HG03108 (cell line): ENCODE measurements at regions not wholly inside any gene's neighbourhood (a gene's known extent, or its start where the extent isn't known, plus 50 kb on each side); places are given as distances from the start of the nearest gene placed in this dataset.
A peak's percentile ranks its signal among the peaks of the same experiment; 100 is the strongest.

Experiments
- ATAC-seq: cut with Tn5 transposase; IDR thresholded peaks from one replicate; pipeline ENCODE4 v1.9.1; 2021; ENCODE audit warnings: moderate library complexity; ENCODE audit not compliant: unreplicated experiment

DNA sequence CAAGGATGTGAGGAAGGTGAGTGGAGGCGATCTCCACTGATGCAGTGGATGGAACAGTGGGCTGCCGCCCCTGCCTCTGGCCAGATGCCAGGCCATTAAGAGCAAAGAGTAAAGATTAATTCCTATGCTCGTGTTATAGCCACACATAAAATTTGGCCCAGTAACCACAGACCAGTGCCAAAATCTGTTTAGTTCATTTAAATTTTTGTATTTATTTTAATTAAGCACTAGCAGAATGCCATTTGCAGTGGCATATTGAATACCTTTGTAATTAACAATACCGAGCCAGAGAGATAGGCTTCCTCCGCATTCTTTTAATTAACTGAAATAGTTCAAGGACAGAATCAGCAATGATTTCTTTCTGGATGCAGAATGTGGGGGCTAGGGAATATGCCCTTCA is 179.8 kb downstream of the MED10 start:
- ATAC-seq, result no peak

DNA sequence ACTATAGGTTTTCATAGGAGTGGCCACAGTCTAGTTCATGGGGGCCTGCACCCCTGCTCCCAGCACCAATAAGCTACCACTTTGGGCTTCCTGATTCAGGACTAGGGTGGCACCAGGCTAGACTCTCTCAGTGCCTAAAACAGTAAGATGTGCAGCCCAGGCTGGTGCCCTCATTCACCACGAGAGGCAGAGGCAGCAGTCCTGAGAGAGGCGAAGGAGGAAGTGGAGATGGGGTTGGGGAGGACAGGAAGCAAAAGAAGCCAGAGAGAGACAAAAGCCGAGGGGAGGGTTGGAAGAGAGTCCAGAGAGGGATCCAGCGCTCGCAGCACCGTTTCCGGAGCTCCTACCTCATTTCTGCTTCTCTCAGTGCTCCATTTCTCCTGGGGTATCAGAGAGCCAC is 180.9 kb downstream of the MED10 start:
- ATAC-seq, result no peak

DNA sequence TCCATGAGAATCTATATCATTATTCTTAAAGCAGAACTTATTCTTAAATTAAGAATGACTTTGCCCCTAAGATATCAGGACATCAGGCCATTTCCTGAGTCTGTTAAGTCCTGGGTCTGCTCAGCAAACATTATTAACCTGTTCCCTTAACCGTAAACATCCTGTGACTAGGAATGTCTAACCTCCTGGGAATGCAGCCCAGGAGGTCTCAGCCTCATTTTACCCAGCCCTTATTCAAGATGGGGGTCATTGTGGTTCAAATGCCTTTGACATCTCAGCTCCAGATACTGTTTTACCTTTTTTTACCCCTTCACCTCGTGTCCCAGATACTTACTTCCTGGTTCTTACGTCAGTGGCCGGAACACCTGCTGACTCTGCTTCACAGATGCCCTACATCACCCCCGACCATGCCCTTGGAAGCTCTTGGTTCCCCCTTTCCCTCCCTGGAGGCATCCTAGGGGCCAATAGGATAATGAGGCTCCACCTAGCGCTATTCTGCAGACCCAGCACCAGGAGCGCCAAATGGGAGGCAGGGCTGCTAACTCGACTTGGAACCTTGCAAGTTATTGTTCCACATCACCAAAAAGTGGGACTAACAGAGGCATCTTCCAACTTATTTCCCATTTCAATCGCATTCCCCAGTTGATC is 182.5 kb downstream of the MED10 start:
- no peak for ATAC-seq

DNA sequence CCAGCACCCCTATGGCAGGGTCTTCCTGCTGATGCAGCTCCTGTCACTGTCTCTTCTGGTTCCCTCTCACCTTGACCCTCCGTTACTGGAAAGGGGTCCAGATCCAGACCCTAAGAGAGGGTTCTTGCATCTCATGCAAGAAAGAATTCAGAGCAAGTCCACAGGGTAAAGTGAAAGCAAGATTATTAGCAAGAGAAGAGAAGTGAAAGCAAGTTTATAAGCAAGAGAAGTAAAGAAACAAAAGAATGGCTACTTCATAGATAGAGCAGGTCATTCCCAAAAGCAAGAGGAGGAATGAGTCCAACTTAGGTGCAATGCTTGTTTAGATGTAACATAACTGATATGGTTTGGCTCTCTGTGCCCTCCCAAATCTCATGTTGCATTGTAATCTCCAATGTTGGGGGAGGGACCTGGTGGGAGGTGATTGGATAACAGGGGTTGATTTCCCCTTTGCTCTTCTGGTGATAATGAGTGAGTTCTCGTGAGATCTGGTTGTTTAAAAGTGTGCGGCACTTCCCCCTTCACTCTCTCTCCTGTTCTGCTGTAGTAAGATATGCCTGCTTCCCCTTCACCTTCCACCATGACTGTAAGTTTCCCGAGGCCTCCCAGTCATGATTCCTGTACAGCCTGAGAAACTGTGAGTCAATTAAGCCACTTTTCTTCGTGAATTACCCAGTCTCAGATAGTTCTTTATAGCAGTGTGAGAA is 183.3 kb downstream of the MED10 start:
- ATAC-seq, result no peak

DNA sequence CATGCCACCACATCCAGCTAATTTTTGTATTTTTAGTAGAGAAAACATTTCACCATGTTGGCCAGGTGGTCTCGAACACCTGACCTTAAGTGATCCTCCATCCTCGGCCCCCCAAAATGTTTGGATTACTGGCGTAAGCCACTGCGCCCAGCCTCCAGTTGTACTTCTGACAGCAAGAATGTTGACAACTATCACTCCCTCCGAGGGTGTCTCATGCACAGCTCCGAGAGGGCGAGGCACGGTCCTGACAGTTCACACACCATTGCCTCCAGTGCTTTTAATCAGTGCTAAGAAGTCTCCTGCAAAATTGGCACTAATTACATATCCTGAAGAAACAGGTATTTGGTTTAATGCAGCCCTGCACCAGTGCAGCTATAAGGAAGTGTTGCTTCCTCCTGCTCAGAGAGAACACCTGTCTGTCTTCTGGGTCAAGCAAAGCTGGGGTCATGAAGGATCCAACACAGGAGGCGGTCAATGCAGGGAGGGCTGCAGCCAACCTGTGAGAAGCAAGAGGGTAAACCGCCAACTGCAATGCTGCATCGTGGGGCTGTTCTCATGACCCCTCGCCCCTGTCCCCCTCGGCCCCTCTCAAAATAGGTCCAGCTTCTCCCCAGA is 184.0 kb downstream of the MED10 start:
- ATAC-seq, result no peak

DNA sequence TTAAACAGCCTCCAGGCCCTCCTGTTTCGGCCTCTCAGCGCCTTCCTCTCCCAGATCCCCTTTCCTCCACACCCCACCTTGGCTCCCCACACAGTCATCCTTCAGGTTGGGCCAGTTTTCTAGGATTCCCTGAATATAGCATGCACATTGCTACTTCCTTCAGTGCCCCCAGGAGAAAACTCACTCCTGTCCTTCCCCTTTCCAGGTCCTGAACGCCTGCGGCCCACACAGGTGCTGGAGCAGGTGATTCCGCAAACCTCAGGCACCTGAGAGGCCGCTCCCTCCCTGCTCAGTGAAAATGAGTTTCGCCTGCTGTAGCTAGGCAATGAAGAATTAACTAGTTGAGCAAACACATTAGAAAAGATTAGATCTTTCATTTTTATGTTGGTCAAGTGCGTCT is 185.0 kb downstream of the MED10 start:
- ATAC-seq, result no peak

DNA sequence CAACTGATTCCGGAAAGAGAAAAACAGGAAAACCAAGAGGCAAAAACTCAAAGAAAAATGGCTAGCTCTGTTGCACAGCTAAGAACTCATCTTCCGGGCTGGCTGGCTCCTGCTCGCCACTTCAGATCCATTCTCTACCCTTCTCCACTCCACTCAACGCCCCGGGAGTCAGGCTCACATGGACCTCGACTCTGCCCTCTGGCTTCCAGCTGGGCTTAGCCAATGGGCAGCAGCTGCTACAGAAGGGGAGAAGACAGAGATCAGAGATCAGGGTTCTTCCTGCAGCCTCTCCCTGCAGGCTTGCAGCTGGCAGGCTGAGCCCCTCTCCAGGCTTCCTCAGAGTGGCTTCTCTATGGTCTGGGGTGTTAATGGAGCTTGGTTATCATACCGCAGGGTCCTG is 187.5 kb downstream of the MED10 start:
- no peak for ATAC-seq

DNA sequence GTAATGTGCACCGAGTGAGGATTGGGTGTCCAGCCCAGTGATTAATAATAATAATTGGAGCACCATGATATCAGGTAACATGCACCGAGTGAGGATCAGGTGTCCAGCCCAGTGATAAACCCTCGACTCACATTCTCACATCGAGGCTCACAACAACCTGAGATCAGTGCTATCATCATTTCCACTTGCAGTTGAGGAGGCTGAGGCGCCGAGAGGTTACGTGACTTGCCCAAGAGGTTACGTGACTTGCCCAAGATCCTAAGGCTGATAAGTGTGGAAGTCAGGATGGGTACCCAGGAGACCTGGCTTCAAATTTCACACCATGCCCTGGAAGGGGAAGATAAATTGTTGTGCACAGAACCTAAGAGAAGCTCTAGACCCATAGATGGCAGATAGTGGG is 189.4 kb downstream of the MED10 start:
- no peak for ATAC-seq

DNA sequence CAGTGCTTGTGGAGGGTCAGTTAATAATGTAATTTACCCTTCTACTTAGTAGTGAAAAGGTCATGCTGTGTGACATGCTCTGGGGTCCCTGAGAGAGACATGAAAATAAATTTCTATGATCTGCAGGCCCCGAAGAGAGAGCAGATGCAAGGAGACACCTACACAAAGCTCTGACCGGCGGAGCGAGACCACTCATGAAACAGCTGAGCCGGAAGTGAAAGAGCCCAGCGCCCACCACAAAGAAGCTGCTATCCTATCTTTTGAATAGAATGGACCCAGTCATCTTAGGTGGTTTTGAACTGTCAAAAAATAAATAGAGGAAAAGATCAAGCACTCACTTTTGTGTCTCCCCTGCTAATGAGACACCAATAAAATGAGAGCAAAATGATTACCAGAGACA is 190.0 kb downstream of the MED10 start:
- ATAC-seq, result peak; percentile 99

DNA sequence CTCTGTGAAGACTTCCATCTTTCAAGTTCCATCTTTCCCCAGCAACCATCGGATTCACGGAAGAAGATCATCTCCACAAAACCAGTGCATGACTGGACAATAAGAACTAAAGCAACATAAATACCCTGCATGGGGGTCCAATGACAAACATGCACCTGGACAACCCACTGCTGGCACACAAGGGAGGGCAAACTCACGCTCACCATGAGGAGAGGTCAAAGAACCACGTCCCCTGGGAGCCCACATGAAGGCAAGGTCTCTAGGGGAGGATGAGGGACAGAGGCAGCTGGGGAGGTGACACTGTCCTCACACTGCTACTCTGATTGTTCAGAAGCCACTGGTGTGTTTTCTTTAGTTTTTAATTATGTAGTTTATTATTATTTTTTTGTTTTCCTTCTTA is 190.8 kb downstream of the MED10 start:
- ATAC-seq, result no peak

DNA sequence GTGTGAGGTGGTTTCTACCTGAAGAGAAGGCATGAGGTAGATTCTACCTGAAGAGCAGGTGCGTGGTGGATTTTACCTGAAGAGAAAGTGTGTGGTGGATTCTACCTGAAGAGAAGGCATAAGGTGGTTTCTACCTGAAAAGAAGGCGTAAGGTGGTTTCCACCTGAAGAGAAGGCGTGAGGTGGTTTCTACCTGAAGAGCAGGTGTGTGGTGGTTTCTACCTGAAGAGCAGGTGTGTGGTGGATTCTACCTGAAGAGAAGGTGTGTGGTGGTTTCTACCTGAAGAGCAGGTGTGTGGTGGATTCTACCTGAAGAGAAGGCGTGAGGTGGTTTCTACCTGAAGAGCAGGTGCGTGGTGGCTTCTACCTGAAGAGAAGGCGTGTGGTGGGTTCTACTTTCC is 192.8 kb downstream of the MED10 start:
- ATAC-seq, result no peak

DNA sequence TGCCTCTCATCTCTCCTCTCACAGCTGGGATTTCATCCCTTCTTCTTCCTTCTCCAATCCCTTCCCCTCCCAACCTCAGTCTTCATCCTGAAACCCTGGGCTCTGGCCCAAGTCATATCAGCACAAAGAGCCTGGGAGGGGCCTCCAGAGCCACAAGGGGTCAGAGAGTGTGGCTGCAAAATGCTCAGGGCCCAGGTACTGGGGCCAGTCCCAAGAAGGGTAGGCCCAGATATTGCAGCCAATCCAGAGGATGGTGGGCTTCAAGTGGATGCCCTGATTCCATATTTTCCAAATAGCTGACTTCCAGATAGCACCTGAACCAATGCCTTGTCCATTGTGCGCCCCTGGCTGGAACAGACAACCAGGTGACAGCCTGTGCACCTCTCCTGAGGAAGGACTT is 193.9 kb downstream of the MED10 start:
- ATAC-seq, result no peak

DNA sequence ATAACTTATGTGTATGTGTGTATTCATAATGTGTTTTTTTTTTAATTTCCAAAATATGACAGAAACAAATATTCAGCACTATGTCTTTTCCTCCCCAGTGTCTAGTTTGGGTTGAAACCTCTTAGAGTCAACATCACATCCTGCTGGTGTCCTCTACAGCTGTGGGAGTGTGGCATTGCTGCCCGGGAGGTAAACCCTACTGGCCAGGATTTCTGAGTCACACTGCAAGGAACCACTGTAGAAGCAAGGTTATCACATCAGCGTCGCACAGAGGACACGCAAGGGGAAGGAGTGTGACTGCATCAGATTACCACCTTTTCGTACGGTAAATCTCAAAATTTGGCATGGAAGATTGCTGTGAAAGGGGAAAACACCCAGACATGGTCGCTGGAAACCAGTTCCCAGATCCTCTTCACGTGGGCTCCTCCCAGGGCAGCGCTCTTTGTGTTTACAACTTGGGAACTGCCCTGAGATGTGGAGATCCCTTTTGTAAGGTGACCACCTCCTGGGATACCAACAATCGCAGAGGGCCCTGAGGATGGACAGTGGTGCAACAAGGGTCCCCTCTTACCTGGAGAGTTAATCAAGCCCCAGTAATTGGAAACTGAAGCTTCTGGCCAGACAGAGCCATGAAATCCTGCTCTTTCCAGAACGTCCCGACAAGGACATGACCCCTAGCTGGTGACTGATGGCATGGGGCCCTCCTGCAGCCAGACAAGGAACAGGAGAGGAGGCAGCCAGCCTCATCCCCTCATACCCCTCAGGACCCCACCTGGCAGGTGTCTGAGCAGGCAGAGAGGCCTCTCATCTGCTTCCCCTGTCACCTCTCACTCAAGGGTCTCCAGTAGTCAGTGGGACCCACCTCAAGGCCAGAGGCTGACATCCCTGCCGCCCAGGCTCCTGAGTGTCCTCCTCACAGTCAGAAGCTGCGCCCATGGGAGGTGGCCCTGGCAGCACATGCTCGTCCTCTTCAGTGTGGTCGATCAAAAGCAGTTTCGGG is 194.7 kb downstream of the MED10 start:
- ATAC-seq, result no peak

DNA sequence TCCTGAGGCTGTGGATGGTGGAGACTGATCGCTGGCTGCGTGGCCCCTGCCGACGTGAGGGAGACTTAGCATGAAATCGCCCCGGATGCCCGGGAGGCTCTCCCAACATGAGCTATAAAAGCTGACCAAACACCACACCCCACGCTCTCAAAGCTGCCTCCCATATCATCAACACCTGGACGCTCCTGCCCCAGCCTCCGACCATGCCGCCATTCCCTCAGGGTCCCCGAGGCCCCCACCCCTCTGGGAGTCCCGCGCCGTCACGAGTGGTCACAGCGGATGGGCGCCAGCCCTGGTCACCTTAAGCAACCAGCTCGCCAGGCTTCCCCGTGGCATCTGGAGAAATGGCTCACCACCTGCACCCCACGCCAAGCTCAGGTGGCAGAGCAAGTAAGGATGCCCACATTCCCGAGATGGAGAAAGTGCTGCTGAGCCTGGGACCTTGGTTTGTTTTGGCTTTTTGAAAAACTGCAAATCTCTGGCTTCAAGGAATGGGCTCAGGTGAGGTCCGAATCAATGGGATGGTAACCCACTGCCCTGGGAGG is 196.0 kb downstream of the MED10 start:
- ATAC-seq, result no peak

DNA sequence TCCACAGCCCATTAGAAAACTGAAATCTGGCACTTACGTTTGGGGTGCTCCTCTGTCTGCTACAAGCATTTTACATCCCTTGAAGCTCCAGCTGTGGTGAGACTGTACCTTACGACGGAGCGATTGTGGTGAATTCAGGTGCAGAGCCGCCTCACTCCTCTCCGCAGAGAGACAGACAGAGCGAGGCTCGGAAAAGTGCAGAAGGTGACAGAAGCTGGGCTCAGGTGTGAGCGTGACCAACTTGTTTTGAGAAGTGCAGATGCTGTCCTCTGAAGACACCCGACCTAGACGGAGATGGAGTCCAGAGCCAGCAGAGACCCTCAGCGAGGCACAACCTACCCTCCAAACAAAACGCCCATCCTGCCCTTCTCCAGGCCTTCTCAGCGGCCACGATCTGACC is 196.5 kb downstream of the MED10 start:
- ATAC-seq, result no peak

DNA sequence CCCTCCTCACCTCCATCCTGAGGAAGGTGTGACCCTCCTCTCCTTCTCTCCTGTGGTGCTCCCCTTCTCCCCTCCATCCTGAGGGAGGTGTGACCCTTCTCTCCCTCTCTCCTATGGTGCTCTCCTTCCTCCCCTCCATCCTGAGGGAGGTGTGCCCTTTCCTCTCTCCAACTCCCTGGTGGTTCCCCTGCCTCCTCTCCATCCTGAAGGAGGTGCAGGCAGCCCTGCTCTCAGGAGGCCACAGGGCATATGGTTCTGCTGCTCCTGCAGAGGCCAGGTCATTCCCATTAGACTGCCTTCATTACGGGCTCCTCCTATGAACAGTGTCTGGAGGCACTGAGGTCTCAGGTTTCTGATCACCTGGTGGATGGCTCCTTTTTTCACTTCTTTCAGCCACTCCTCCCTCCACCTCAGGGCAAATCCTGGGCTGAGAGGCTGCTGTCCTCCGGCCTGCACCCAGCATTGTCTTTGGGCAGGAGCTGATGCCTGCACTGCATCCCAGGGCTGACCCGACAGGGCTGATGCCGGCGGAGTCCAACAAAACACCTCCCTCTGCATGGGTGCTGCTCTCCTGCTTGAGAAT is 197.1 kb downstream of the MED10 start:
- no peak for ATAC-seq

DNA sequence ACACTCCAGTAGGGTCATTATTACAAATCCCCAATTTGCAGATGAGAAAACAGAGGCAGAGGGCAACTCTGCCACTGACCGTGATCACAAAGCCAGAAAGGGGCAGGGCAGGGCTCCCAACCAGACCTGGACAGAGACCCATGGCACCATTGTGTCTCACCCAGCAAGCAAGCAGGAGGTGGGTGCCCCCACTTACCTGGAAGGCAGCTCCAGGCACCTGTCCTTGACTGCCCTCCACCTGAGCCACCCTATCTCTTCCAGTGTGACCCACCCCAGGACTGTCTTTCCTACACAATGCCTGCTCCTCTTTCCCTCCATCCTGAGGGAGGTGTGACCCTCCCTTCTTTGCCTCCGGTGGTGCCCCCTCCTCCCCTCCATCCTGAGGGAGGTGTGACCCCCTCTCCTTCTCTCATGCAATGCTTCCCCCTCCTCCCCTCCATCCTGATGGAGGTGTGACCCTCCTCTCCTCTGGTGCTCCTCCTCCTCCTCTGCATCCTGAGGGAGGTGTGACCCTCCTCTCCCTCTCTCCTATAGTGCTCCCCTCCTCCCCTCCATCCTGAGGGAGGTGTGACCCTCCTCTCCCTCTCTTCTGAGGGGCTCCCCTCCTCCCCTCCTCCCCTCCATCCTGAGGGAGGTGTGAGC is 198.0 kb downstream of the MED10 start:
- no peak for ATAC-seq

DNA sequence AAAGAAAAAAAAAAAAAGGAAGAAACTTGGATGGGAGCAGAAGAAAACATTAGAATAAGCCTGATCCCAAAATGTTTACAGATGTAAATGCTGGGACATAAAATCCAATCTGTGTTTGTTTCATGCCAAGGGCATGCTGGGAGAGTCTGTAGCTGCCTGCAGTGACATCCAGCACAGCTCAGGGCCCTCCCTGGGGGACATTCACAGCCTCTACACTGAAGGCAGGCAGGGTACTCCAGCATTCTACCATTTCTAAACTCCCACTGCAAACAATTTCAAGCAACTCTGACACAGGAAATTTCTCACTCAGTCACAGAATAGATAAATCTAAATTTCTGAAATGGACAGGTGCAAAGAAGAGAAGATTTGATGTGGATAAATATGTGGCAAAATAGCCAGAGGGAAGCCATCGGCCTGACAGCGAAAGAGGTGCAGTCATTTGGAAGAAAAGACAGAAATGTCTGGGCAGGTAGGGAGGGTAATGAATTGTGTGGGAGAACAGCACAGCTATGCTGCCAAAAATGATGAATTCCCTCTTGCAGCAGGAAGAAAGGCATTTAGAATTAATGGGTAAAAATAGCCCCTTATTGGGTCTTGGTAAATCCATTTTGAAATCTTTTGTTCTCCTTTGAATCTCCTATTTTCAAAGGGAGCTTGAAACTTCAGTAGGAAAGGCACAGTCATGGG is 199.4 kb downstream of the MED10 start:
- ATAC-seq, result no peak

DNA sequence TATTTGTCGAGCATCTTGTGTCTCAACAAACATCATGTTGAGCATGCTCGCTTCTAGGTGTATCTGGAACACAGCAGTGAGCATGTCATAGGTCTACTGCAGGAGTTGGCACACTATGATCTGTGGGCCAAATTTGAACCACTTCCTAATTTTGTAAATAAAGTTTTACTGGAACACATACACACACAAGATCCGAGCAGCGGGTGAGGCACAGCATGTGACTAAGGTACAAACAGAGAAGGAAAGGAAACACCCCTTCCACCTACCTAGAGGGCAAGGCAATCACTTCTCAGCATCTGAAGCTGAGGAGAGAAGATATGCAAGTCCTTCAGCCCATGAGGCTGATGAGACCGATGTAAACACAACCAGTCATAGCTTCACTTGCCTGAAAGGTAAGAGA is 200.4 kb downstream of the MED10 start:
- no peak for ATAC-seq
